DMS153 treated with DMSO at 0.1 percent for 48 hours (cell line): ENCODE measurements at regions not wholly inside any gene's neighbourhood (a gene's known extent, or its start where the extent isn't known, plus 50 kb on each side); places are given as distances from the start of the nearest gene placed in this dataset.
"Not testable (repeated sequence)": the region's sequence is repeated elsewhere in the genome, so short reads cannot be mapped to it uniquely, and the experiment has no call there.

Experiments
- DNase-seq: peaks from one replicate; lab custom pipeline; 2025; ENCODE audit not compliant: unreplicated experiment; lab: John Stamatoyannopoulos, UW

- no peak for DNase-seq
Observed at GRCh38 chr9:118689280-118689679, 680.0 kb downstream of the BRINP1 start.

GRCh38 chr9:118692613-118693012 lies 676.6 kb downstream of the BRINP1 start:
- no peak for DNase-seq

- no peak for DNase-seq
Observed at GRCh38 chr9:118693645-118694044, 675.6 kb downstream of the BRINP1 start.

- DNase-seq, result not testable (repeated sequence)
Observed at GRCh38 chr9:118695249-118695648, 674.0 kb downstream of the BRINP1 start.

- DNase-seq, result no peak
Observed at GRCh38 chr9:118701985-118702384, 667.2 kb downstream of the BRINP1 start.

GRCh38 chr9:118711843-118712242 lies 657.4 kb downstream of the BRINP1 start:
- DNase-seq, result no peak

- DNase-seq, result no peak
Observed at GRCh38 chr9:118721276-118721675, 648.0 kb downstream of the BRINP1 start.

GRCh38 chr9:118721923-118722322 lies 647.3 kb downstream of the BRINP1 start:
- no peak for DNase-seq

GRCh38 chr9:118729981-118730380 lies 639.3 kb downstream of the BRINP1 start:
- no peak for DNase-seq

- DNase-seq, result no peak
Observed at GRCh38 chr9:118732998-118733397, 636.2 kb downstream of the BRINP1 start.

GRCh38 chr9:118734696-118735095 lies 634.5 kb downstream of the BRINP1 start:
- DNase-seq, result no peak

GRCh38 chr9:118736406-118736805 lies 632.8 kb downstream of the BRINP1 start:
- DNase-seq, result no peak

- DNase-seq, result no peak
Observed at GRCh38 chr9:118751077-118751847, 618.0 kb downstream of the BRINP1 start.

GRCh38 chr9:118751848-118752223 lies 617.4 kb downstream of the BRINP1 start:
- no peak for DNase-seq

GRCh38 chr9:118761016-118761790 lies 608.0 kb downstream of the BRINP1 start:
- DNase-seq, result no peak

- no peak for DNase-seq
Observed at GRCh38 chr9:118767571-118767970, 601.7 kb downstream of the BRINP1 start.

GRCh38 chr9:118782790-118783463 lies 586.3 kb downstream of the BRINP1 start:
- DNase-seq, result no peak

GRCh38 chr9:118784033-118784432 lies 585.2 kb downstream of the BRINP1 start:
- DNase-seq, result no peak

GRCh38 chr9:118785456-118785855 lies 583.8 kb downstream of the BRINP1 start:
- DNase-seq, result no peak

GRCh38 chr9:118786877-118787276 lies 582.4 kb downstream of the BRINP1 start:
- no peak for DNase-seq

- no peak for DNase-seq
Observed at GRCh38 chr9:118809160-118809625, 560.0 kb downstream of the BRINP1 start.

- no peak for DNase-seq
Observed at GRCh38 chr9:118829334-118829733, 539.9 kb downstream of the BRINP1 start.
